ENCODE measurements at regions not wholly inside any gene's neighbourhood (a gene's known extent, or its start where the extent isn't known, plus 50 kb on each side); places are given as distances from the start of the nearest gene placed in this dataset.

DNA sequence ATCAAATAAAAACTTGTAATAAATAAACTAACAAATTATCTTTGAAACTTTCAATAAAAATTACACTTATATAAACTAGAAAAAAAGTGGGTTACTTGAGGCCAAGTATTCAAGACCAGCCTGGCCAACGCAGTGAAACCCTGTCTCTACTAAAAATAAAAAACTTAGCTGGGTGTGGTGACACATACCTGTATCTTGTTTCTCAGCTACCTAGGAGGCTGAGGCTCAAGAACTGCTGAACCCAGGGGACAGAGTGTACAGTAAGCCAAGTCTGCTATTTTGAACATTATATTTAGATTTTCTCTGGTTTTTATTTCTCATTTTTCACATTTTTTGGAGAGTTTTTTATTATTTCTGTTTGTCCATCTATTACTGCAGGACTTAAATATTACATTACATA lies 1397.6 kb upstream of the B3GALT2 start:
- Histone ChIP-seq H3K36me3 (no peaks in the 10 kb centered on the region), H3K4me1 (no peaks in the 10 kb centered on the region), H3K9me3 (peaks cover 0 to 6% (median 0%) of the 10 kb centered on the region in 12 donors), H3K4me3 (no peak overlapping the region), H3K27me3 (no peaks in the 10 kb centered on the region), H3K27ac (no peak overlapping the region)
- DNase-seq (no peak), ATAC-seq (no peak)
- WGBS, 4 donors = 66 to 79% (median 71%) methylated on average over 1 of the region's 1 CpG
- intact Hi-C loops (cut with DNase I) = no loop called here
- no peak for TF ChIP-seq POLR2A (IDR thresholded peaks at IDR 0.05)
- TF ChIP-seq CTCF (IDR thresholded peaks at IDR 0.05) = no peak

GRCh38 chr1:194570476-194570875 lies 1384.1 kb upstream of the B3GALT2 start:
- ATAC-seq (no peak), DNase-seq (no peak)
- H3K9me3 ChIP-seq = no peaks in the 10 kb centered on the region
- intact Hi-C loops (cut with DNase I) = no loop called here
- TF ChIP-seq CTCF (IDR thresholded peaks at IDR 0.05) (no peak), POLR2A (IDR thresholded peaks at IDR 0.05) (no peak)
- H3K4me3 ChIP-seq = no peak overlapping the region
- H3K4me1 ChIP-seq = no peaks in the 10 kb centered on the region
- no peaks in the 10 kb centered on the region for H3K27me3 ChIP-seq
- H3K27ac ChIP-seq = no peak overlapping the region
- H3K36me3 ChIP-seq = no peaks in the 10 kb centered on the region

- DNase-seq = no peak
- H3K9me3 ChIP-seq = no peaks in the 10 kb centered on the region
- H3K36me3 ChIP-seq = no peaks in the 10 kb centered on the region
- H3K27me3 ChIP-seq = no peaks in the 10 kb centered on the region
- intact Hi-C loops (cut with DNase I) = no loop called here
- H3K4me3 ChIP-seq = no peak overlapping the region
- no peak for TF ChIP-seq POLR2A (IDR thresholded peaks at IDR 0.05)
- no peak for TF ChIP-seq CTCF (IDR thresholded peaks at IDR 0.05)
- ATAC-seq = no peak
- H3K4me1 ChIP-seq = no peaks in the 10 kb centered on the region
- H3K27ac ChIP-seq = no peak overlapping the region
Observed at GRCh38 chr1:194568610-194569009, 1382.2 kb upstream of the B3GALT2 start.

DNA sequence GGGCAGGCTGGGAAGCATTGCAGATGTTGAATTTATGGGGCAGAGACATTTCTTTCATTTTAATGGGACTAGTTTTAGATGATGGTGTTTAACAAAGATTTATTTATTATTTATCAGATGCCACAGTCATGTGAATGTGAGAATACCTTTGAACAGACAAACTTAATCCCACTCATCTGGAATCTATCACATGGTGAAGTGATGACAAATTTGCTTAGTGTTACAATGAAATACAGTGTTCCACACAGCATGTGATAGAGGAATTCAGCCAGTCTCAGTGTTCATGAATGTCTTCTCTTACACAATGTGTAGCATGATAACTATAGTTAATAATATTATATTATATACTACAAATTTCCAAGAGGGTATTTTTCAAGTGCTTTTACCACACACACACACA lies 1361.7 kb upstream of the B3GALT2 start:
- Histone ChIP-seq H3K9me3 (peaks cover 0 to 14% (median 0%) of the 10 kb centered on the region in 12 donors), H3K27me3 (no peaks in the 10 kb centered on the region), H3K4me3 (no peak overlapping the region), H3K36me3 (no peaks in the 10 kb centered on the region), H3K27ac (no peak overlapping the region), H3K4me1 (no peaks in the 10 kb centered on the region)
- DNase-seq = no peak
- intact Hi-C loops (cut with DNase I) = no loop called here
- ATAC-seq = no peak
- TF ChIP-seq POLR2A (IDR thresholded peaks at IDR 0.05) = no peak
- TF ChIP-seq CTCF (IDR thresholded peaks at IDR 0.05) = no peak

Measured in heart left ventricle (tissue), 16 donors.